AG08396 (cell line): ENCODE measurements at regions not wholly inside any gene's neighbourhood (a gene's known extent, or its start where the extent isn't known, plus 50 kb on each side); places are given as distances from the start of the nearest gene placed in this dataset.
A peak's percentile ranks its signal among the peaks of the same experiment; 100 is the strongest.
"Not testable (repeated sequence)": the region's sequence is repeated elsewhere in the genome, so short reads cannot be mapped to it uniquely, and the experiment has no call there.

Experiments used
- DNase-seq: peaks from one replicate; pipeline ENCODE4 v3.0.0; 2012; ENCODE audit warnings: low spot score, mixed read lengths

DNA sequence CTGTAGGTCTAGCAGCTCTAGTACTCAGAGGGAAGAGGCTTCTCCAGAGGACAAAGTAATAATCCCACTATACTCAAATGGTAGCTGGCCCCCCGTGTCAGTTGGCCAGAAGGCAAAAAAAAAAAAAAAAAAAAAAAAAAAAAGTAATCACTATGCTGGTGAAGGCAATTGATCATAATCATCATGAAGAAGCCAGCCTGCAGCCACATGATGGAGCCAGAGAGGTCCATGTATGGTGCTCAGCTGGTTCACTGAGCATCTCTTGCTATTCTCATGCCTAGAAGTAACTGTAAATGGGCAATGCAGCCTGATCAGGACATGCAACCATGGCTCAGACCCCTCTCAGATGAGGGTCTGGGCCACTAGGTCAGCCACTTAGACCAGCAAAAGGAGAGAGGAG, 378.8 kb downstream of the MED13L start:
- no peak for DNase-seq

DNA sequence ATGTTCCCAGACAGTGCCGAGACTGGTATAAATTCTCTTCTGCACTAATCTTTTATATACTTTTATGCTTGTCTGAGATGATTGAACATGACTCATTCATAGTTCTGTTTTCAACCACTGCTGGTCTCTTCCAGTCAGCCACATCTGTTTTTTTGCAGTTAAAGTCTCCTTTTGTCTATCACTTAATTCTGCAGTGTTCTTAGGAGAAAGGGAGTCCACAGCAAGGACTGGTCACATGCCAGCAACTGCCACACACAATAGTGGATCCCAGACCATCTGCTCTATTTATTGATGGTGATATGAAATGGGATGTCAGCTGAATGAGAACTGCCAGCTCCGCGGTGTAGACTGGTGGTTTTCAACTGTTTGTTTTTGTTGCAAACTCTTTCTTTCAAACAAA, 379.8 kb downstream of the MED13L start:
- DNase-seq, result peak; percentile 24

DNA sequence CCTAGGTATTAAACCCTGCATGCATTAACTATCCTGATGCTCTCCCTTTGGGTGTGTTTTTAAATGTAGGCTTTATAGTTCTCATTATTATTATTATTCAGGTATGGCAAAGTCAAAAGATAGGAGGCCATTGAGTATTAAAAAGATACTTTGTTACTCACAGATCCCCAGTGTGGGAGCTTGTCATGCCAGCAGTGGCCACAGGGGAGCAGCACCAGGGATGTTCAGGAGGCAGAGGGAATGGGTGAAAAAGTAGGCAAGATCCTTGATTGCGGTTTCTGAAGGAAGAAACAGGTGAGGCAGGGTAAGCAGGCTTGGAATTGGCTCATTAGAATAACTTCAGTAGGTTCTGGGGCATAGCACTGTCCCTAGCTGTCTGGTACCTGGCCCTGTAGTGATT, 382.2 kb downstream of the MED13L start:
- peak; percentile 26 for DNase-seq

DNA sequence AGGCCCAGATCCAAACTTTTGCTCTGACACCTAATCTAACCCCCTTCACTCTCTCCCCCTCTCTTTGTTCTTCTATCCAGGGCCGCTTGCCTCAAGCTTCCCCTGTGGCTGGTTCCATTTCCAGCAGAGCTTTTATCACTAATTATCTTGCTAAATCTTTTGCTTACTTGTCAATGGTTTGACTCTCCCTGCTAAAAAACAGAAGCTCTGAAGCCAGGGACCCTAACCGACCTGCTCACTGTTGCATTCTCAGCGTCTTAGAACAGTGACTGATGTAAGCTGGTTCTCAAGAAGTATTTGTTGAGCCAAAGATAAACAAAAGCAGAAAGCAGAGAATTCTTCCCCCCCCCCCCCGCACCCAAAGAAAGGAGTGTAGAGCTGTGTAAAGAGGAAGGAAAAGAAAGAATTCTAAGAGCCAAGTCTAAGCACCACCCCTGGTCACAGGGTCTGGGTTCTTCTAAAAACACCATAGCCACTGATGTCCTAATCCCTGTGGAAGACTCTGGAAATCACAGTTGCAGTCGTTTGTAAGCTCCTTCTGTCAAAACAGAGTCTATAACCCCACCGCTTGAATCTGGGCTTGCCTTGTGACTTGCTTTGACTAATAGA, 385.8 kb downstream of the MED13L start:
- DNase-seq, result no peak

DNA sequence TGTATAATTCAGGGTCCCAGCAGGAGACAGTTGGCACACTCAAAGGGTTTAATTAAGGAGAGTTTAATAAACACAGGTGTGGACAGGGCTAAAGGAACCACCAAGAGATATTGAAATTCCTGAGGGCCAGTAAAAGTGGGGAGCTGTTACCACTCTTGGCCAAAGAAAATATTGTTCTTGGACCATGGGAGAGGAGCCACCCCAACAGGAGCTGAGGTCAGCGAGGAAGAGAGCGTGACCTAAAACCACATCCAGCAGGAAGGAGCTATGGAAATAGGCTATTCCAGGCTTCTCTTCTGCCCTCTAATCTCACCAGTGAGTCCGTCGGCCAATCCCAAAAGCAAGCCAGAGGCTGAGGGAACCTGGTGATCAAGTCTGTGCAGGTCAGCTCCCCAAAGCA, 390.8 kb downstream of the MED13L start:
- DNase-seq, result no peak

DNA sequence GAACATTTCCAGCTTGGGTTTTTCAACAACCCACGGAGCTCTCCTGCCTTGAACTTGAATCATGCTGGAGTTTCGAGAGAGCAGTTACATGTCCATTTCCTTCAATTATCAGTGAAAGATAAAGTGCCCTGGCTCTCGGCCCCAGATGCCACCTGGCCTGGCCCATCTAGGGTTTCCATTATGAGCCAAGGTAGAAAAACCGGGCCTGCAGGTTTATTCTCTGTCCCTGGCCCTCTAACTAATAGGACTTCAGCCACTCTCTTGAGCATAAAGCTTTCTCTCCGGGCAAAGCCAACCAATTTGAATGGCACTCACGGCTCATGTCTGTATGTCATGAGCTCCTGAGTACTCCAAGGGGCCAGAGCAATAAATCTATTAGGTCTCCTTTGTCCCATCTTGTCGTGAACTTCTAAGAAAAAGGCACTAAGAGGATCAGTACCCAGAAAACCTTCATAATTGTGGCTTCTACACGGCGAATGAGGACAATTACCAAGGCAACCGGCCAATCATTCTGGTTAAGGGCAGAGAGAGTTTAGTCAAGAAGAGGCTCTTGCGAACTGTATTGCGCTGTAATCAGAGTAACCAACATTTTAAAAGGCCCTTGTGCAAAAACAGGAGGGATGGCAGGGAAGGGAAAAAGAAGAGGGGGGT, 392.3 kb downstream of the MED13L start:
- DNase-seq, result no peak

DNA sequence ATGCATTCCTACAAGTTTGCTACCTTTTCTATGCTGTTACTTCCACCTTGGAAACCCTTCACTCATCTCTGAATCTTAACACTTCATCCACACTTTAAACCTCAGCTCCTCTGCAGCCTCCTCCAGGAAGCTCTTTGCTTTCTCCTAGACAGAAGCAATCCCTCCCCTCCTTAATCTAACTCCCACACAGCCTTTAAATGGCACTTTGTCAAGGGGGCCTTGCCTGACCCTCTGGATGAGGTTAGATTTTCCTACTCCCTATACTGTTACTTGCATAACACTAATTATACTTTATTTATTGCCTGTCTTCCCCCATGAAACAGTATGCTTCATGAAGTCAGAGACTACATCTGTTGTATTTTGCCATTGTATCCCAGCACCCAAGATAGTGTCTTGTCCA, 394.6 kb downstream of the MED13L start:
- no peak for DNase-seq

DNA sequence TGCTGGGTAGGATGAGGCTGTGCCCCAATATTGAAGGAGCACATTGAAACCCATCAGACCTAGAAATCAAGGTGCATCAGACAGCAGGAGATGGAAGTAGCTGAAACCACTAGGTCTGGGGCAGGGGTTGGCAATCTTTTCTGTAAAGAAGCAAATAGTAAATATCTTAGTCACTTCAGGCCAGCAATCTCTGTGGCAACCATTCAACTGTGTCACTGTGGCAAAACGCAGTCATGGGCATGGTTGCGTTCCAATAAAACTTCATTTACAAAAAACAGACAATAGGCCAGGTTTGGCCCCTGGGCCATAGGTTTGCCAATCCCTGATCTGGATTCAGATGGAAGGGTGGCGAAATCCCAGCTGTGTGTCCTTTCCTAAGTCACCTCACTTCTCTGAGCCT, 397.3 kb downstream of the MED13L start:
- DNase-seq, result no peak

DNA sequence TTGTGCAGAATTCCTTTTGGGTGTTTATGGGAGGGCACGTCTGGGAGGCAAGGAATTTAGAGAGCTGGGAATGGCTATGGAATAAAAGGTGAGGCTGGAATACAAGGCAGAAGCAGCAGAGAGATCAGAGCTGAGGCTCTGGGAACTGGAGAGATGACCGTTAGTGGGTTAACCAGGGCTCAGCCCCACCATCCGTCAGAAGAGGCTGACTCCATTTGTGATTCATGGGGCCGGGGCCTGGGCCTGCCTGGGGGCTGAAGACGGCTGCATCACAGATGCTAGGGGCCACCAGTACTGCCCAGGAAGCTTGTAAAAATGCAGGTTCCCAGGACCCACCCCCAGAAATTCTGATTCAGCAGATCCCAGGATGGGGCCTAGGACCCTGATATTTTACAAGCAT, 398.1 kb downstream of the MED13L start:
- DNase-seq, result no peak

DNA sequence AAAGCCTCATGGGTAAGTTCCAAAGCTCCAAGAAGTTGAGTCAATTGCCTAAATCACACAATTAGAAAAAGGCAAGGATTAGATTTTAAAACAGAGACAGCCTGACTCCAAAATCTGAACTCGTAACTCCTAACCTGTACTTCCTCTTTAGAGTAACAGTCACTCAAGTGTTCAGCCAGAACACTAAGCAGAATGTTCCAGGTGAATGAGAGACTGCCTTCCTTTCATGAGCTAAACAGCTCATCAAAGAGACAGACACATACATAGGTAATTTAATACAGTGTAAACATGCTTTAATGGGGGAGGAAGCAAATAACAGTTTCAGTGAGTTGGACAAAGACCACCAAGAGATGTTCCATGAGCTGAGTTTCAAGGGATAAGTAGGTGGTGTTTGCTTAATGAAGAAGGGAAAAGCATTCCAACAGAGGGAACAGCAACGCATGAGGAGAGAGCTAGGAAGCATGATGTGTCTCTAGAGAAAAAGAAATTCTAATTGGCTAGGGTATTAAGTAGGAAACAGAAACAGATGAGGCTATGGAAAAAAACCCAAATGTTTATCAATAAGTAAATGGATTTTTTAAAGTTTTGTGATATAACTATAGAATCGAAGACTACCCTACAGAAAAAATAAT, 403.9 kb downstream of the MED13L start:
- no peak for DNase-seq

DNA sequence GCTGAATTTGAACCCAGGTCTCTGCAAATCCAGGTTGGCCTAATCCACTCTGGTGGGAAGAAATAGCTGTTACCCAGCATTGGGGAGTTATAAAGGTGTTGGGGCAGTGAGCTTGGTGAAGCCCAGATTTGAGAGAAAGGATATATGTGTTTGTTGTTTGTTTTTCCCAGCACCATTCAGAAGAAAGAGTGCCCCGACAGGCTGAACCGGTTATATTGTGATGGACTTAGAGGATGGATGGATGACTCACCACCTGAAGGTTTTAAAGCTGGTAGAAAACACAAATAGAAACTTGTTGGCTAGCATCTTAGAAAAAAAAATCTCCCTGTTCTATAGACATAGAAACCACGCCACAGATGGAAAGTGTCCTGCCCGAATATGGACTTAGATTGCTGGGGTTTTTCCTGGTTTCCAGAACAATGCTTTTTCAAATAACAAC, 404.6 kb downstream of the MED13L start:
- no peak for DNase-seq

DNA sequence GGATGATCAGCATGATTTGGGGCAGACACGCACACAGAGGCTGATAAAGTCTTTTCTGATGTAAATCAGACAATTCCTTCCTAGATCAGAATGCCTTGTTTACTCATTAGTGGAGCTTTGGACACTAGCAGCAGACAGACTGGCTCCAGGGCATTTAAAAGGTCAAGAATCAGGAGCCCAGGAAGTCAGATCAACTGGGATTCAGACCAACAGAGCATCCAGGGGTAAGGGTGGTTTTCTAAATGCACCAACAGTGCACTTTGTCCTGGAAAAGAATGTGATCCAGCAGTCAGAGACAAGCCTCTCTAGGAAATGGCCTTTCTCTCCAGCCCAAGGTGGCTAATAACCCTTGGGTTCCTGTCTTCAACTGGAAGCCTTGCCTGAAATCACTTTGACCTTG, 405.3 kb downstream of the MED13L start:
- no peak for DNase-seq

DNA sequence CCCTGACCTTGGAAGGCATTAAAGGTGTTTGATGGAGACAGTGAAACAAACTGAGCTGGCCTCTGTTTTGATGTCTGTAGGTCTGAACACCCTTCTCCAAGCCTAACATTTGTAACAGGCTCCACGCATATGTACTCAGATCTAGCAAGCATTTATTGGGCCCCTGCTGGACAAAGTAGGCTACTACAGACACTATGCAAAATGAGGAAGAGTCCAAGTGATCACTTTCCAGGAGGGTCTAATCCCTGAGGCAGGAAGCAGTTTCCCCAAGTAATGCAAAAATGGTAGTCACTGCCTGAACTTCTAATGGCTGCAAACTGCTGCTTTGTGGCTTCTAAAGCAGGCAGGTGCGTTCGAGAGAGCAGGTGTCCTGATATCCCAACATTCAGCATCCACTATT, 405.8 kb downstream of the MED13L start:
- peak; percentile 33 for DNase-seq

DNA sequence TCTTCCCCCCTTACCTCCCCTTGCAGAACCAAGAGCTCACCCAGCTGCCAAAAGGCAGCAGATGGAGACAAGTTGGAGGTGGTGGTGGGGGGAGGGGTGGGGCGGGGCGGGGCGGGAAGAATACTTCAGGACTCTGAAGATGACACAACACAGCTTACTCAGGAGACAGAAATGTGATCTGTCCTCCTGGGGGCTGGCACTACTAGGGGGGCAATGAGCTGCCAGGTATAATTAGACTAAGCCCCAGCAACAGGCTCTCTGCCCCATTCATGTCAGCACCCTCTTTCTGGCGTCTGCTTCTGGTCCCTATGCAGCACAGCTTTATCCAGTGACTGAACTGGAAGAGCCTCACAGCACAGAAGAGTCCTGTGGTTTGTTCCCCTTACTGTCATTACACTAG, 407.0 kb downstream of the MED13L start:
- no peak for DNase-seq

DNA sequence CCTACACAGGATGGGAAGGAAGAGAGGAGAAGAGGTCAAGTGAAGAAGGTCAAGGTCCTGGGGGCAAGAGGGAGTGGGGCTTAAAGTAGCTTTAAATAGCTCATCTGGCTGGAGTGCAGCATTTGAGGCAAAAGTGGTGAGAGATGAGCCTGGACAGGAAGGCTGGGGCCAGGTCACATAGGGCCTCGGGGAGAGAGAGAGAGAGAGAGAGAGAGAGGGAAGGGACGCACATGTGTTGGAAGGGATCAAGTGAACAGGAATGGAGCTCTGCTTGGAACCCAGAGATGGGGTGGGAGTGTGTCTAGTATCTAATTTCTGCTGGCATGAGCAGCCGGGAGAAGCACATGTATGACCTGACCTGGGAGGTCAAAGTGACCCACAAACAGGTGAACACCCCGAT, 407.5 kb downstream of the MED13L start:
- no peak for DNase-seq

DNA sequence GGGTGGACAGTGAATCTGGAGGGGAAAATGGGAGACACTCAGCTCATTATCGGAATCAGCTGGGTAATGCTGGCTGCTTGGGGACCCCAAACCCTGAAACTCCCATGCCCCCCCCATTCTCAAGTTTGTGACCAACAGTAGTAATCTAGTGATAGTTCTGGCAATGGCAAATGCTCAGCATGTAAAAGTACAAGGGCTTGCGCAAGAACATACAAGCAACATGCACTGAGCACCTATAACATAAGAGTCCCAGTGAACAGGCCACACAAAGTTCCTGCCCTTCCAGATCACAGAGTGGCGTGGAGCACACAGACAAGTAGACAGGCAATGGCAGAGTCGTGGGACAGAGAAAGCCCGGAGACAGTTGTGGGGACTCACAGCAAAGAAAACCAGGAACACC, 407.9 kb downstream of the MED13L start:
- DNase-seq, result no peak

DNA sequence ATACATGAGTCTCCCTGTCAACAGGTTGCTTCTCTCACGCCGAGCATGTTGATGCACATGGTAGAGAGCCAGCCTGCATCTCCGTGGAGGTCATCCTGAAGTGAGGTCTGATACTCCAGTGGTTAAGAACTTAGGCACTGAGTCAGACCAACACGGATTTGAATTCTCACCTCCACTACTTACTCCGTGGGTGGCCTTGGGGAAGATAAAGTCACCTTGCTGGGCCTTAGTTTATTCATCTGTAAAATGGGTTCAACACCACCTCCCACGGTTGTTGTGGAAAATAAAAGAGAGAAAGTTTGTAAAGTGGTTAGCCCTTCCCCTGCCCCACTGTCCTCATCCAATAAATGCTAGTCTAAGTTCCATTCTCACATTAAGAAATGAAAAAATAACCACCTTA, 408.9 kb downstream of the MED13L start:
- no peak for DNase-seq

DNA sequence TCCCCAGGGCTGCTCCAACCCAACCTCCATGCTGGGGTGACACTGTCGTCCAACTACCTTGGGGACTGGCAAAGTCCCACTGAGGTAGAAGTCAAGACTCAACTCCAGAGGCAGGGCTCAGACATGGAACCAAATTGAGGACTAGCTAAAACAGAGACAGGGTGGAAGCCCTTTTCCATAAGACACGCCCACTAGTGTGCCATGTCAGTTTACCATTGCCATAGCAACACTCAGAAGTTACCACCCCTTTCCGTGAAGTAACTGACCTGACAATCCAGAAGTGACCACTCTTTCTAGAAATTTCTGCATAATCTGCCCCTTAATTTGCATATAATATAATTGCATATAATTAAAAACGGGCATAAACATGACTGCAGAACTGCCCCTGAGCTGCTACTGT, 409.6 kb downstream of the MED13L start:
- no peak for DNase-seq

DNA sequence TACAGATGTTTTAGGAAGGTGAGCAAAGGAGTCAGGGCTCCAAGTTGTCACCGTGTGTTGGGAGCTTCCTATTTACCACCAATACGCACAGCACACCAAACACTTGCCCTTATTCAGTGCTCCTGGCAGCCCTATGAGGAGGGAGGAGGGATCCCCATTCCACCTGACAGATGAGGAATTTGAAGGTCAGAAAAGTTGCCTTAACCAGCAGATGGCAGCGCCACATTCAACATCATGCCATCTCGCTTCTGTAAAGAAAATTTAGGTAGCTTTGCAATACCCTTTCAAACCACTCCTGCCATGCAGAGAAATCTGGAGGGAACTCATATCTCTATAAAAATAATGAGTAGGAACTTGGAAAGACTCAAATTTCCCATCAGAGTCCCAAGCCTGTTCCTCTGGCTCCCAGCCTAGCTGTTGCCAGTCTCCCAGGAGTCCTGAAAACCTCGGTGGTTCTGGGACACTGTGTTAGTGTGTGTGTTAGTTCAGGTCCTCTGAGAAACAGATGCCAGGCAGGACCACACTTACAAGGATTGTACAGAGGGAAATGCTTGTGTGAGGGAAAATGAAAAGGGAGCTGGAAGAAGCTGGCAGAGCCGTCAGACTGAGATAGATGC, 410.5 kb downstream of the MED13L start:
- no peak for DNase-seq

DNA sequence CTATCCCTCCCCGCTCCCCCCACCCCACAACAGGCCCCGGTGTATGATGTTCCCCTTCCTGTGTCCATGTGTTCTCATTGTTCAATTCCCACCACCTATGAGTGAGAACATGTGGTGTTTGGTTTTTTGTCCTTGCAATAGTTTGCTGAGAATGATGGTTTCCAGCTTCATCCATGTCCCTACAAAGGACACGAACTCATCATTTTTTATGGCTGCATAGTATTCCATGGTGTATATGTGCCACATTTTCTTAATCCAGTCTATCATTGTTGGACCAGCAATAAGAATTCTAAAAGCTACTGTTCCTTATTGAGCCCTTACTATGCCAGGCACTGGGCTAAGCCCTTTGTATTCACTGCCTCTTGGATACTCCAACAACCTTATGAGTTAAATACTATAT, 411.2 kb downstream of the MED13L start:
- DNase-seq, result not testable (repeated sequence)

DNA sequence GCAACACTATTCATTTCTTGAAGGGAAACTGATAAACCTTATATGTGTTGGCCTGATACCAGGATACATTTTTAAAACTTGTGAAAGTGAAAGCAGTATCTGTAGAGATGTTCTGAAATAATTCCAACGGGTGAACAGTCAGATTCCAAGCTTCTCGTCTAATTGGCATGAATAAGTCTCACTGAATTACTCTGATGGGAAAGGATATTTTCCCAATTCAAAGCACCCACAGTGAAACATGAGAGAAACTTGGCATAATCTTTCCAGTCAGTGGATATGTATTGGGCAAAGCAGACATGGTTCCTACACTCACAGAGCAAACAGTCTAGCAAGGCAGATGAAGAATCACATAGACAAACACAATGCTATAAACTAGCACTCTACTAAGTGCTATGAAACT, 413.1 kb downstream of the MED13L start:
- DNase-seq, result no peak

DNA sequence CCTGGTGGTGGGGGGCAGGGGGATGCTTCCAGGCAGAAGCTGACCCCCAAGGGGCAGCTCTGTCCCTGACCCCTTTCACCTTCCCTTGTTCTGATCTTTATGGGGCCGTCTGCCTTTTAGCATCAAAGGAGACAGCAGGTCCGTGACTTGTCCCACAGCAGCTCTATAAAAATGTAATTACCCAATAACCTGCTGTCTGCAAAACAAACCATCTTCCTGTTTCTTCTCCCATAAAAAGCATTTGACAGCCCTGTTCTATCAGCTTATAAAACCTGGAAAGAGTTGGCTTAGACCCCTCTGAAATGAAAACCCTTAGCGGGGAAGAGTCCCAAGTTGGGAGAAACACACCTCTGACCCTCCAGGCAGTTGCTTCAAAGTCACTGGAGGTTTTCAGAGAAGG, 416.9 kb downstream of the MED13L start:
- DNase-seq, result no peak

DNA sequence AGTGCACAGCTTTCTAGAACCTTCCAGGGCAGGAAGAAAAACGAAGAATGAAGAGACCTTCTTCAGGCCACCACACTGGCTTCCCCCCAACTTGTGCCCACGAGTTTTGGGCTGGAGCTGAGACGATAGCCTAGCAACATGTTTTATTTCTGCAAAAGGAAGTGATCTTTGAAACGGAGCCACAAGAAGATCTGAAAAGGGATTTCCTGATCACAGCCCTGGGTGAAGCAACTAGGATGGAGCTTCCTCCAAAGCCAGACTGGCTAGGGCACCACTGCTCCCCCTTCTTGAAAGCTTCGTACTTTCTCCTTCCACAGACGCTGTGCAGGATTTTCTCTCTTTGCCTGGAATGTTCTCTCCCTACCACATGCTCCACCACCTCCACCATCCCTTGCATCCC, 418.3 kb downstream of the MED13L start:
- DNase-seq, result no peak
